8988T (cell line): ENCODE measurements at regions not wholly inside any gene's neighbourhood (a gene's known extent, or its start where the extent isn't known, plus 50 kb on each side); places are given as distances from the start of the nearest gene placed in this dataset.
"Not testable (repeated sequence)": the region's sequence is repeated elsewhere in the genome, so short reads cannot be mapped to it uniquely, and the experiment has no call there.

Source experiments
- DNase-seq: peaks from one replicate; pipeline ENCODE4 v3.0.0; 2011

GRCh38 chr13:80168089-80168850, 172.7 kb downstream of the SPRY2 start:
- DNase-seq: no peak

GRCh38 chr13:80166352-80166751, 174.6 kb downstream of the SPRY2 start:
- no peak for DNase-seq

DNA sequence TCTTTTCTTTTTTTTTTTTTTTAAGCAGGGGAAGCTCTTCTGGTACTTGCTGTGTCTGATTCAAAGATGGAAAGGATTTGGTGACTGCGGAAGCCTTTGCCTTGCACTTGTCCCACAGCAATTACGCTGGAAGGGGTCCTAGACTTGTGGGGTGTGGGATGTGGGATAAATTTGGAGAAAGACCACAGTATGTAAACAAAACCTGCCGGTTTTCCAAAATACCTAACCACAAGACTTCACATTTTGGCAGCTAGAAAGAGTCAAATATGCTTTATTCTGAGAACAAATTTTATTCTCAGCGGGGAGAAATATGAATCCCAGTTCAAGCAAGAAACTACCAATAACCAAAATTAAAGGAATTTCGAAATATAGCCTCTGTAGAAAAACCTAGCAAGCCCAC, 176.5 kb downstream of the SPRY2 start:
- DNase-seq: no peak

- no peak for DNase-seq
Observed at GRCh38 chr13:80161896-80162295, 179.0 kb downstream of the SPRY2 start.

- no peak for DNase-seq
Observed at GRCh38 chr13:80161219-80161618, 179.7 kb downstream of the SPRY2 start.

- no peak for DNase-seq
Observed at GRCh38 chr13:80160110-80160509, 180.8 kb downstream of the SPRY2 start.

- no peak for DNase-seq
Observed at GRCh38 chr13:80157261-80157932, 183.5 kb downstream of the SPRY2 start.

DNA sequence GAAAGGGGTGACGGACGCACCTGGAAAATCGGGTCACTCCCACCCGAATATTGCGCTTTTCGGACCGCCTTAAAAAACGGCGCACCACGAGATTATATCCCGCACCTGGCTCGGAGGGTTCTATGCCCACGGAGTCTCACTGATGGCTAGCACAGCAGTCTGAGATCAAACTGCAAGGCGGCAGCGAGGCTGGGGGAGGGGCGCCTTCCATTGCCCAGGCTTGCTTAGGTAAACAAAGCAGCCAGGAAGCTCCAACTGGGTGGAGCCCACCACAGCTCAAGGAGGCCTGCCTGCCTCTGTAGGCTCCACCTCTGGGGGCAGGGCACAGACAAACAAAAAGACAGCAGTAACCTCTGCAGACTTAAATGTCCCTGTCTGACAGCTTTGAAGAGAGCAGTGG, 188.8 kb downstream of the SPRY2 start:
- DNase-seq: not testable (repeated sequence)

DNA sequence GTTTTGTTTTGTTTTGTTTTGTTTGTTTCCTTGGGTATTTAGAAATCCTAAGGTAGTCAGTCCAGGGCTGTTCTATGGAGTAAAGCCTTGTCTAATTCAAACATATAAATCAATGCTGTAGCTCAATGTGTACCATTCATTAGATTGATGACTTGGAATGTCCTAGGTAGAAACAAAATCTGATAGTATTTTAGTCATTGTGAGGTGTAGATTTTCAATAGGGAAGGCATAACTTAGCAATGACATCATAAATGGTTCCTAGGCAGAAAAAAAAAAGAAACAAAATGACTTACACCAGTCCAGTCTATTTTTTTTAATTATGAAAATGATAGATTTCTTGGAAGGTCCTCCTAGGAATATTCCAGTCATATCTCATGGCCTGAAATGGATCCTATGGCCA, 189.9 kb downstream of the SPRY2 start:
- no peak for DNase-seq

GRCh38 chr13:80149736-80150135, 191.2 kb downstream of the SPRY2 start:
- DNase-seq: no peak

DNA sequence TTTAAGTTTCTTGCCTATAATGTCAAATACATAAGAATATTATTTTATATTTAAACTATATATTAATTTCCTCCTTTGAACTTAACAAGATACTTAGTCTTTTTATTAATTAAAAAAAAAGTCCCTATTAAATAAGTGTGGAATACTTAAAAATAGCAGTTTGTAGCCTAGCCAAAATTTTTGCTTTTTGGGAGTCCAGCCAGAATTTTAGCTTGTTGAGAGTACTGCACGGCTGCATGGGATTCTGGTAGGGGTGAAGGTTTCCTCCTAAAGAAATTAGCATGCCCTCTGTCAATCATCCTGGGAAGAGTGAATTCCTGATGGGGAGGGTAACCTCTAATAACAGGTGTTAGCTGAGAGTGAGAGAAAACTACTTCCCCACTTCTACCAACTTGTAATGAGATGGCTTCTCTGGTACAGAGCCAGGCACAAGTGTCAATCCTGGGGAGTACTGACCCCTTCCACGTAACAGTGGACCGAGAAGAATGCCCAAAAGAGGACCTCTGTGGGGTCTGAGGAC, 195.7 kb downstream of the SPRY2 start:
- DNase-seq: no peak

GRCh38 chr13:80144493-80144892, 196.4 kb downstream of the SPRY2 start:
- no peak for DNase-seq

DNA sequence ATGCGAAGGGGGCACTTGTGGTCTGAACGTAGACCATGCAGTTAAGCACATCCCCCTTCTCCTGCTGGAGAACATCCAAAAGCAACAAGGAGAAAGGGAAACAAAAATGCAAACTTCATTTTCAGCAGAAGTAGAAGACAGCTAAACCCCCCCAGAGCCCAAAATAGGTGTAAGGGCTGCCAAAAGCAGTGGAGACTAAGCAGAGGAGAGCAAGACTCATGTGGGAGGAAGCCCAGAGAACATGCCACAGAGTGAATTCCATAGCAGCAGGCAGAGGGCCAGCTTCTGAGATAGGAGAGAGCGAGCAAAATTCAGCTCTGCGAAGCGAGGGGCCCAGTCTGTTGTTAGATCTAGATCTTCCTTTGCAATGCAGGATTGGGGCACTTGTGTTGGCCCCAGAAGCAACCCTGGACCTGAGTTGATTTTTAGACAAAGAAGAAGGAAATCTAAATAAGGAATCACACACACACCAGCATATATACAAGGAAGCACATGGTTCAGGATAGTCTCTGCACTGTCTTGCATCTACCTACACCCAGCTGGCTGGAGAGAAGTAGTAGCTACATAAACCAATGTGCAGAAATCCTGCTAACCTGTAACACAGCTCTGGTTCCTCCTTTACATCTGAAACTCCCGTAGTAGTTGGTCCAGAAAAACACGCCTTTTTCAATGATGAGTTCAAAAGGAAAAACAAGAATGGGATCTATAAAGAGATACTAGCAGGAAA, 199.6 kb downstream of the SPRY2 start:
- no peak for DNase-seq

GRCh38 chr13:80140685-80141084, 200.2 kb downstream of the SPRY2 start:
- no peak for DNase-seq

DNA sequence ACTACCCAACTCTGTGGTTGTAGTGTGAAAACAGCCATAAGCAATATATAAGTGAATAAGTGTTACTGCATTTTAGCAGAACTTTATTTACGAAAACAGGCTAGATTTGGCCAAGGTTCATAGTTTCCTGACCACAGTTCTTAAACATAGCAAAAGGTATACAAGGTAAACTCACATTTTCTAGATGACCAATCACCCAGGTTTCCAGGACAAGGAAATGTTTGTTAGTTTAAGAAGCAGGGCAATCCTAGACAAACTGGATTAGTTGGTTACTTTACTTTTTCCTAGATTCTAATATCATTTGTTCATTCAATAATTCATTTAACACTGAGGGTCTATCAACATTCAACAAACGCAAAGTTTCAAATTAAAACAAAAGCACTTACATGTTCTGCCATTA, 201.7 kb downstream of the SPRY2 start:
- no peak for DNase-seq

DNA sequence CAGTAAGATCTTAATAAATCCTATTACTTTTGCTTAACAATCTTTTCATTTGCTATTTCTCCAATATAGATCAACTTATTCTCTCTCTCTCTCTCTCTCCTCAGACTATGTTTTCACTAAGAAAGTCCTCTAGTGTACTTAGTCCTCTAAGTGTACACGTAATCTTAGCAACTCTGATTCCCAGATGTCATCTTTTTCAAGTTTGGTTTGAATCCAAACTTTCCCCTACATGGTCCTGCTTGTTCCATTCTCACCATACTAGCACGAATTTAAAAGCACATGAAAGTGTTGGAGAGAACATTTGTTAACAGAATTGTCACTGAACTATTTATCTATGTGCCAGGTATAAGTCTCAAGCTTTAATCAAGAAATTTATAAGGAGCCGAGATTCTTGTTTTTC, 202.9 kb downstream of the SPRY2 start:
- DNase-seq: no peak

DNA sequence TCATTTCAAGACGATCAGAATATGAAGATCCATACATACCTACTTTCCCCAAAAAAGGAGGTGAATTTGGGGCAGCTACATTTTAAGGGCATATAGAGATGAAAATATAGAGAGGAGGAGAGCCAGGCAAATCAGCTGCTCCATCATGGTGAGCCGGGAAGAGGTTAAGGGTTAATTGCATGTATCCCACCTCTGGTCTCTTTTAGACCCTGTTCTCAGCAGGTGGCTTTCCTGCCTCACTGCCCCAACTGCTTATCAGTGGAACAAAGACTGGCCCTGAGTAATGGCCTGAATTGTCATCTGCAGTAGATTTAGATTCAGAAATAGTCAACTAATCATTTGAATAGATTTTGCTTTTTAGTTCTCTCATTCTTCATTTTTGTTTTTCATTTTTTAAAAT, 206.6 kb downstream of the SPRY2 start:
- no peak for DNase-seq

- DNase-seq: no peak
Observed at GRCh38 chr13:80133631-80134261, 207.2 kb downstream of the SPRY2 start.

DNA sequence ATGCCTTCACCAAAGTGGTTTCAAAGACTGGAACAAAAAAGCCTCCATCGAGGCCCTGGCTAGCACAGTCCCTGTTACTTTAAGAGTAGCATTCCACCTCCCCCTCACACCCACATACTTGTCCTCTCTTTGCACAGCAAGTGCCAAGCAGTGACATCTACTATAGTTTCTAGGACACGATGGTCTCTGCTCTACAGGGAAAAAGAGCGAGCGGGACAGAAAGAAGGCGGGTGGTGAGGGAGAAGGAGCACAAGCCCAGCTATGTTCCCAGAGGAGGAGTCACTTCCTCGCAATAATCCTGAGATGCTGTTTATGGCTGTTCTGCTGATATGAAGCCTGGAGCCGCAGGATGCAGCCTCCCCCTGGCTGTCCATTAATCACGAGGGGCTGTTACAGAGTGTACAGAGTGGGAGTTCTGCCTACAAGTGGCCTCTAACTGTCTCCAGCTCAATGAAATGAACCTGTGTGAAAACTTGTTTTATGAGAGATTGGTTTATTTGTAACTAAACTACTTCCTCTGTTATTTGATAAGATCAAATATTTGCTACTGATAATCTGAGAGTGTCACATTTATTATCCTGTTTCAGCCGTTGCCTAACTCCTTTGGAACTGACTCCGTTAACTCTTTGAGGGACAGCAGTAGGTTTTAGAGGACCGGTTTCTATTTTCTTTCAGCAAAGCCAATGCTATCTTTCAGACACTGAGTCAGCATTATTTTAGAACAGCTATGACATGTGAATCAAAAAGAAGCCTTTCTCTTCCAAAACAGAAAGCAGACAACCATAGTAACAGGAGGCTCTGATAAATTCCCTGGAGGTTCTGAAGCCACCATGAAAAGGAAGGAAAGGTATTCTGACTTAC, 208.0 kb downstream of the SPRY2 start:
- DNase-seq: no peak

- no peak for DNase-seq
Observed at GRCh38 chr13:80131204-80131603, 209.7 kb downstream of the SPRY2 start.

GRCh38 chr13:80126389-80127068, 214.4 kb downstream of the SPRY2 start:
- DNase-seq: no peak

DNA sequence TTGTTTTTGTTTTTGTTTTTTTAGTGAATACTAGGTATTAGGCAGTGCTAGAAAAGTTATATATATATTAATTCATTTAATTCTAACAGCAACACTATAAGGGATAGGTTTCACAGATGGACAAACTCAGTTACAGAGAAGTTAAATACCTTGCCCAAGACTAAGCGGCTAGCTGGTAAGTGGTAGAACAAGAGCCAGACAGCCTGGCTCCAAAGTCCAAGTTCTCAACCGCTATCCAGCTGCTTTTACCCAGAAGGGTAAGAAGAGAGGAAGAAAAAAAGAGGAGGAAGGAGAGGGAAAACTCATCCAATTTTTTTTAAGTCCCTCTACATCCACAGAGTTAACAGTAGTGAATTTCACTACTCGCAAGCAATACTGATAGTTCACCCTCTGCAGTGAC, 217.0 kb downstream of the SPRY2 start:
- DNase-seq: no peak
